Large intestine (tissue), 3 donors: ENCODE measurements at regions not wholly inside any gene's neighbourhood (a gene's known extent, or its start where the extent isn't known, plus 50 kb on each side); places are given as distances from the start of the nearest gene placed in this dataset.

ENCODE experiments used
- DNase-seq, 2 donors: peaks; one replicate each; pipeline versions ENCODE4 v3.0.0 to v3.0.0-alpha.2; 2013
- H3K27ac ChIP-seq: one replicate; pipeline ENCODE4 v1.5.1; 2013; ENCODE audit warnings: low read length
- H3K27me3 ChIP-seq: 2 replicates; pipeline ENCODE4 v1.6.1; 2013; ENCODE audit warnings: low read length; ENCODE audit not compliant: control insufficient read depth, insufficient read depth
- H3K36me3 ChIP-seq: 2 replicates; pipeline ENCODE4 v1.6.1; 2013; ENCODE audit warnings: low read length; ENCODE audit not compliant: control insufficient read depth, insufficient read depth
- H3K4me1 ChIP-seq: one replicate; pipeline ENCODE4 v1.6.1; 2013; ENCODE audit warnings: low read length; ENCODE audit not compliant: control insufficient read depth, insufficient read depth
- H3K4me3 ChIP-seq: one replicate; pipeline ENCODE4 v1.5.1; 2013; ENCODE audit warnings: low read length
- H3K9me3 ChIP-seq: one replicate; pipeline ENCODE4 v1.6.1; 2013; ENCODE audit warnings: mild to moderate bottlenecking, low read depth, low read length, moderate library complexity; ENCODE audit not compliant: control insufficient read depth
- WGBS: methylation state at CpG from one replicate; pipeline ENCODE4 v1.1.5; 2013; ENCODE audit warnings: low lambda C conversion rate; ENCODE audit not compliant: insufficient coverage; 5-methylcytosine and 5-hydroxymethylcytosine counted together

GRCh38 chr15:77844798-77845446, 212.2 kb upstream of the LINGO1 start:
- WGBS, result 75% methylated on average over 1 of the region's 3 CpGs
- Histone ChIP-seq H3K27ac (no peak overlapping the region), H3K36me3 (no peaks in the 10 kb centered on the region), H3K27me3 (no peaks in the 10 kb centered on the region), H3K4me1 (peaks cover 9% of the 10 kb centered on the region), H3K4me3 (no peak overlapping the region), H3K9me3 (peaks cover 5% of the 10 kb centered on the region)
- no peak for DNase-seq

GRCh38 chr15:77843546-77843945, 210.8 kb upstream of the LINGO1 start:
- Histone ChIP-seq H3K27ac (no peak overlapping the region), H3K36me3 (no peaks in the 10 kb centered on the region), H3K27me3 (no peaks in the 10 kb centered on the region), H3K4me3 (no peak overlapping the region), H3K9me3 (peaks cover 5% of the 10 kb centered on the region), H3K4me1 (peaks cover 9% of the 10 kb centered on the region)
- DNase-seq, result no peak
- WGBS, result 80% methylated on average over 1 of the region's 5 CpGs

GRCh38 chr15:77840991-77841775, 208.5 kb upstream of the LINGO1 start:
- Histone ChIP-seq H3K4me1 (peaks cover 9% of the 10 kb centered on the region), H3K36me3 (no peaks in the 10 kb centered on the region), H3K9me3 (peaks cover 5% of the 10 kb centered on the region), H3K27ac (peak overlapping the region; percentile 87), H3K4me3 (no peak overlapping the region), H3K27me3 (no peaks in the 10 kb centered on the region)
- DNase-seq, result peak; percentile 76 to 87
- 54% methylated on average over 3 of the region's 11 CpGs for WGBS

- H3K9me3 ChIP-seq, result peaks cover 5% of the 10 kb centered on the region
- peaks cover 5% of the 10 kb centered on the region for H3K4me1 ChIP-seq
- H3K27ac ChIP-seq, result peak overlapping the region; percentile 74
- no peaks in the 10 kb centered on the region for H3K27me3 ChIP-seq
- no peak for DNase-seq
- H3K36me3 ChIP-seq, result no peaks in the 10 kb centered on the region
- H3K4me3 ChIP-seq, result no peak overlapping the region
- 60% methylated on average over 1 of the region's 11 CpGs for whole genome bisulfite sequencing
Observed at GRCh38 chr15:77839970-77840905, 207.5 kb upstream of the LINGO1 start.

GRCh38 chr15:77839456-77839855, 206.7 kb upstream of the LINGO1 start:
- Histone ChIP-seq H3K9me3 (no peaks in the 10 kb centered on the region), H3K27me3 (no peaks in the 10 kb centered on the region), H3K4me3 (no peak overlapping the region), H3K4me1 (peaks cover 5% of the 10 kb centered on the region), H3K27ac (no peak overlapping the region), H3K36me3 (no peaks in the 10 kb centered on the region)
- no peak for DNase-seq
- WGBS, result no CpG with 5 or more reads among the region's 8 CpGs

- no peaks in the 10 kb centered on the region for H3K9me3 ChIP-seq
- DNase-seq, result no peak
- H3K27me3 ChIP-seq, result no peaks in the 10 kb centered on the region
- no peak overlapping the region for H3K4me3 ChIP-seq
- H3K27ac ChIP-seq, result no peak overlapping the region
- WGBS, result no CpG with 5 or more reads among the region's 4 CpGs
- peaks cover 5% of the 10 kb centered on the region for H3K4me1 ChIP-seq
- no peaks in the 10 kb centered on the region for H3K36me3 ChIP-seq
Observed at GRCh38 chr15:77838595-77838994, 205.9 kb upstream of the LINGO1 start.

GRCh38 chr15:77838061-77838460, 205.3 kb upstream of the LINGO1 start:
- no peaks in the 10 kb centered on the region for H3K27me3 ChIP-seq
- H3K4me1 ChIP-seq, result peaks cover 5% of the 10 kb centered on the region
- H3K36me3 ChIP-seq, result no peaks in the 10 kb centered on the region
- WGBS, result no CpG with 5 or more reads among the region's 10 CpGs
- no peaks in the 10 kb centered on the region for H3K9me3 ChIP-seq
- no peak for DNase-seq
- no peak overlapping the region for H3K27ac ChIP-seq
- H3K4me3 ChIP-seq, result no peak overlapping the region

GRCh38 chr15:77837649-77838025, 204.9 kb upstream of the LINGO1 start:
- no peak for DNase-seq
- H3K9me3 ChIP-seq, result no peaks in the 10 kb centered on the region
- H3K4me3 ChIP-seq, result no peak overlapping the region
- H3K27ac ChIP-seq, result no peak overlapping the region
- no peaks in the 10 kb centered on the region for H3K27me3 ChIP-seq
- peaks cover 5% of the 10 kb centered on the region for H3K4me1 ChIP-seq
- WGBS, result no CpG with 5 or more reads among the region's 6 CpGs
- no peaks in the 10 kb centered on the region for H3K36me3 ChIP-seq

GRCh38 chr15:77836906-77837648, 204.4 kb upstream of the LINGO1 start:
- peaks cover 3% of the 10 kb centered on the region for H3K27me3 ChIP-seq
- H3K36me3 ChIP-seq, result no peaks in the 10 kb centered on the region
- H3K4me3 ChIP-seq, result no peak overlapping the region
- no CpG with 5 or more reads among the region's 12 CpGs for WGBS
- DNase-seq, result no peak
- H3K4me1 ChIP-seq, result peaks cover 9% of the 10 kb centered on the region
- H3K27ac ChIP-seq, result no peak overlapping the region
- no peaks in the 10 kb centered on the region for H3K9me3 ChIP-seq
